T-helper 22 cell (primary cell): ENCODE measurements at regions not wholly inside any gene's neighbourhood (a gene's known extent, or its start where the extent isn't known, plus 50 kb on each side); places are given as distances from the start of the nearest gene placed in this dataset.

Source experiments
- DNase-seq: peaks from one replicate; pipeline ENCODE4 v3.0.0-alpha.2; 2020; ENCODE audit warnings: low read depth

- DNase-seq: no peak
Measured at GRCh38 chr4:189032606-189033338, 893.5 kb downstream of the TRIML1 start.

DNA sequence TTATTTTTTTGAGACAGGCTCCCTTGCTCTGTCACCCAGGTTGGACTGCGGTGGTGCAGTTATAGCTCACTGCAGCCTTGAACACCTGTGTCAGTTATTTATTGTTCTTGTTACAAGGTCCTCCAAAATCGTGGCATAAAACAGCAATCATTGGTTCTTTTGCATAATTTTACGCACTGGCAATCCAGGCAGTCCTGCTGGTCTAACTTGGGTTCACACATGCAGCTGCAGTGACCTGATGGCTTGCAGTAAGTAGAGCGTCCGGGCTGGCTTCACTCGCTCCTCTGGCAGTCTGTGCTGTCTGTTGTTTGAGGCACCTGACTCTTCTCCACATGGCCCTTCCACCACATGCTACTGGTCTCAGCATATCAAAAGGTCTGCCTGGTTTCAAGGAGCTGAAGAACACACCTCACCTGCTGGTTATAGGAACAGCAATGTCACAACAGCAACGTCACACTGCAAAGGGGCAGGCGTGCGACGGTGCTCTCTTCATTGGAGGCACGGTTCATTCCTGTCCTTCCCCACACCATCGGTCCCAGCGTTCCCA is 894.6 kb downstream of the TRIML1 start:
- no peak for DNase-seq

DNA sequence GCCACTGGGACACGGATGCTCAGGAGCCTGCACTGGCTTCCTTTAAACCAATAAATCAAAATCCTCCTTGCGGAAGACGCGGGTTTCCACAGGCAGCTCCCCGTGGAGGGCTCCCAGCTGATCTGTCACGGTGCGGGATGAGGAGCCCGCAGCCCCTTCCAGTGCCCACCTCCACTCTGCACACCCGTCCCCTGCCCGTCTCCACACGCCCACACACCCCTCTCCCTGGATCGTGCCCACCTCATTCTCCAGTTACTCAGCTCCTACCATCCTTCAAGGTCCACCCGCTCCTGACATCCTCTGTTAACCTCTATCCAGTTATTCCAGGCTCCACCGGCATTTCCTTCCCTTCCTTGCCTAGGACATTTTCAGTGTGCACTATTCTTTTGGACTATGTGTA is 895.9 kb downstream of the TRIML1 start:
- no peak for DNase-seq

DNA sequence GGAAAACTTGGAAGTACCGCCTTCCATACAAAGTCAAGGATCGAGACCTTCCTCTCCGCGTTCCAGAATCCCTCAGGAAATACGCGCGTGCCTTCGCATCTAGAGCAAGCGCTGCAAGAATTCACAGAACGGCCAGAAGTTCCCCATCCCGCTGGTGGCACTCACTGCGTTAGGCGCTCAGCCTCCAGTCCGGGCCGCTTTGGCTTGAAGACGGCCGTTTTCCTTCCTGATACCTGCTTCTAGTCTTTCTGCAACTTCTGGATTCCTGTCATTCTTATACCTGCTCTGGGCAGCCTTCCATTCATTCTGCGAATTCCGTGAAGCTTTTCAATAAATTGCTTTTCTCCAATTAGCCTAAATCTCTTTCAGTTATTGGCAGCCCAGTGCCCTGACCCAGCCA is 896.4 kb downstream of the TRIML1 start:
- no peak for DNase-seq

GRCh38 chr4:189036906-189037305 is 897.7 kb downstream of the TRIML1 start:
- no peak for DNase-seq

GRCh38 chr4:189046642-189047041 is 894.0 kb upstream of the FRG1 start:
- no peak for DNase-seq

DNA sequence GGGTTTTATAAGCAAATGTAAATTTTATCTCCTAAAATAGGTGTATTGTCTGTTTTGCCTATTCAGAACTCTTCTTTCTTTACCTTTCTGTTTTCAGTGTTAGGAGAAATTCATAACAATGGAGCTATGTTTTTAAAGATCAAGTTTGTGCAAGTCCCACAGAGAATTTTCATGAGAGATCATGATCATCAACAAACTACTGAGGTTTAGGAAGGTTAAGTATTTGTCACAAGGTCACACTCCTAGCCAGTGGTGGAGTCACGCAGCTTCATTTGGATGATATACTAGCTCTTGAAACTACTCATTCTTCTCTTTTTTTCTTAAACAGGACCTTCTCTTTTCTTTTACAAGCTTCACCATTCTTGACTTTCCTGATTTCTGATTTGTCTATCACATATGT is 892.6 kb upstream of the FRG1 start:
- no peak for DNase-seq

GRCh38 chr4:189049682-189050081 is 891.0 kb upstream of the FRG1 start:
- DNase-seq: no peak

DNA sequence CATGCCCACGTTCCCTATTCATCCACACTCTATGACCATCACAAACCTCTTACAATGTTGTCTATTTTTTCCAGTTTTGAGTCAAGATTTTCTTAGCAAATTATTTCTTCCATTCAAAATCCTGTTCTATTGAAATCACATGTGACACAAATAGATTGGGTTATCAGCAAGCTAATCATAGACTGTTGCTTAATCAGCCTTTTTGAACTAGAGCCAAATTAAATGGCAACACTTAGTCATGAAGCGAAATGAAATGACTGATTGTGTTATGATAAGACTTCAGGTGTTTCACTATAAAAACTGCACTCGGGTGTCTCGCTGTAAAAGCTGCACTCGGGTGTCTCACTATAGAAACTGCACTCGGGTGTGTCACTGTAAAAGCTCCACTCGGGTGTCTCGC is 890.0 kb upstream of the FRG1 start:
- DNase-seq: no peak

DNA sequence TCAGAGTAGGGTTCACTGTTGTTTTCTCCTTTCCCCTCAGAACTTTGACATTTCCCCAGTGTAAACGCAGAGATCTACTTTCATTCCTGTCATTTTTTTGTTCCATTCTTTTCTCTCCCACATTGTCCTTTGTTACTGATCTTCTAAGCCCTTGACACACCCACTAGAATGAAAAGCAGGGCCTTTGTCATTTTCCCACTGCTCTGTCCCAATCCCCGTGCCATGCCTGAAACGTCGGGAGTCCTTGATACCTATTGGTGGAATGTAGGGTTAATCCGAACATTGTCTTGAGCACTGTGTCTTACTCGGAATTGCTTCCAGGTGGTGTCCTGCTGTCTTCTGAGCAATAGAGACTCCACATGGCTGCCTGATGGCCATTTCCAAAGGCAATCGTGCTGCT is 887.1 kb upstream of the FRG1 start:
- no peak for DNase-seq

GRCh38 chr4:189060104-189060503 is 880.6 kb upstream of the FRG1 start:
- DNase-seq: no peak

GRCh38 chr4:189062047-189062820 is 878.4 kb upstream of the FRG1 start:
- no peak for DNase-seq

DNA sequence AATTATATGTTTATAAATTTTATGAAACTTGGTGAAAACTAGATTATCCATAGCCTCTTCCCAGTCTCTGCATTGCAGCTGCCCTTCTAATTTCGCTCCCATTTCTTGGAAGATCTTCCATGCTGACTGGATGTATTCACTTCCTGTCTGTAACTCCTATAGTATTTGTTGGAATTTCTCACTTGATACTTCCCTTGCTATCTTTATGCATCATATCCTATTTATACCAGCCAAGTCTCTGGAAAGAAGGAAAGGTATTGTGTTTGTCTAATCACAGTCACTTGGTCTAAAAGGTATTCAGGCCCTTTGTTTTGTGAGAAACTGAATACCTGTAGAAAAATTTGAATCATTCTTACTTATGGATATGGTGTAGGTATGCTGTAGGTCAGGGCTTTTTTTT is 870.9 kb upstream of the FRG1 start:
- no peak for DNase-seq

DNA sequence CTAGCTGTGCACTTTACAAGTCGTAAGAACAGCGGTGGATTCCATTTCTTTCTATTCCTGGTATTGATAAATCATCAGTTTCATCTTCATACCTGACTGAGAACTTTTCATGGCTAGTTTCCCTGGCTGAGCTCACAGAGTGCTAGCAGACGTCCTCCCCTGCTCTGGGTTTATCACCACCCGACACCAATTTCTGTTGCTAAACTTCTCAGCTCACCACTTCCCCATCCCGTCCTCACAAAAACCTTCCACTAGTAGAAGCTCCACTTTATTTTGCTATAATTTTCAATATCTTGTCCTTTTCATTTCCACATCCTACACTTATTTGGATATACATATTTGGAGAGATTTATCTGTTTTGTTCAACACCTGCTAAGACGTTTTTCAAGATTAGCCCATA is 869.4 kb upstream of the FRG1 start:
- no peak for DNase-seq

- no peak for DNase-seq
Measured at GRCh38 chr4:189073739-189074138, 866.9 kb upstream of the FRG1 start.

DNA sequence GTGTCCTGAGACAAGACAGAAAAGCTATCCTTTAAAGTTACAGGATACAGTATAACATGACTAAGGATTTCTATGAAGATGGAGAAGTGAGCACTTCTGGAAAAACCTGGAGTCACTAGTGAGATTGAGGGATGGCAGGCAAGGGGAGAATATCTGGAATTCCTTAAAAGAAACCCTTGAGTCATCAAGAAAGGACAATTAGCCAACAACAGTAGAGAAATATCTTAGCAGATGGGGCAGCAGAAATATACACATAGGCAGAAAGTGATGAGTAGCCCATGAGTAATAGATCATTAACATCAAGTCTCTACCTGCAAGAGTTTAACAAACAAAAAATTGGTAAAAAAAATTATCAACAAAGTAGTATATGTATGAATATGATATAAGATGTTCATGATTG is 858.8 kb upstream of the FRG1 start:
- no peak for DNase-seq

GRCh38 chr4:189083769-189084168 is 856.9 kb upstream of the FRG1 start:
- DNase-seq: no peak

- no peak for DNase-seq
Measured at GRCh38 chr4:189084671-189085070, 856.0 kb upstream of the FRG1 start.

DNA sequence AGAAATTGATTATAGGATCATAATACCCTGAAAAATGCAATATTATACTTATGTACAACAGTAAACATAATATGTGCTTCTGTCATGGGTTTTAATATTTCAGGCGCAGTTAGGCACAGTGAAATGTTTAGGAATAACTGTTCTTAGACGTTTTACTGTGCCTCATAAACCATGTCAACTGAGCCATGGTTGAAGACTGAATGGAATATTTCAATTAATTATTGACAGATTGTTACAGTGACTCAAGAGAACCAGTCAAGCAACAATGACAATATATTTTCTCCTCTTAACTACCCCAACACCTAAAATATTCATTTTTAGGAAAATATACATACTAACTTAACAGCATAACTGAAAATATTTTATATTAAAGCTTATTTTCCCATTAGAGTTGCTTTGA is 852.7 kb upstream of the FRG1 start:
- no peak for DNase-seq

DNA sequence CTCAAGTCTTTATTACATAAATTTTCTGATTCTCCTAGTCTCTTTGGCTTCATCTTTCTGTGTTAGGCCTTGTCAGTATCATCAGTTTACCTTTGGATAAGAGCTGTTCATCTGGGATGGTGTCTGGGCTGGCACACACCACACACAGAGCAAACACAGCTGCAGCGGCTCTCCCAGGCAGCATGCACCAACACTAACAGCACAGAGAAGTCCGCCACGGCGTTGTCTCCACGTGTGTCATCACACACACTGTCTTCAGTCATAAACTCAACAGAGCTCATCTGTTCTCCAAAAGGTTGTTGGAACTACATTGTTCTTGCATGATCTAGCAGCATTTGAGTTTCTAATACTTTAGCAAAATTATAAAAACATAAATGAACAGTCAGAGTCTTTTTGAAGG is 851.9 kb upstream of the FRG1 start:
- no peak for DNase-seq

GRCh38 chr4:189090174-189090814 is 850.4 kb upstream of the FRG1 start:
- DNase-seq: no peak

DNA sequence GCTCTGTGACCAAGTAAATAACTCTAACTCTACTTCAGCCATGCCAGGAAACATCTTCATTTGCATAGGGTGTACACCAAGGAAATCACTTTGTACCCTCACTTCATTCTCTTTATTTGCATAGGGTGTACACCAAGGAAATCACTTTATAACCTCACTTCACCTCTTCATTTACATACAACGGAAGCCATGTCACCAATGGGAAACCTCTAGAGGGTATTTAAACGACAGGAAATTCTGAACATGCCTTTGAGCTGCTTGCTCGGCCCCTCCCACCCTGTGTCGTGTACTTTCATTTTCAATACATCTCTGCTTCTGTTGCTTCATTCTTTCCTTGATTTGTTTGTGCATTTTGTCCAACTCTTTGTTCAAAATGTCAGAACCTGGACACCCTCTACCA is 848.1 kb upstream of the FRG1 start:
- no peak for DNase-seq

- no peak for DNase-seq
Measured at GRCh38 chr4:189096108-189096507, 844.6 kb upstream of the FRG1 start.
